ENCODE measurements at regions not wholly inside any gene's neighbourhood (a gene's known extent, or its start where the extent isn't known, plus 50 kb on each side); places are given as distances from the start of the nearest gene placed in this dataset.

DNA sequence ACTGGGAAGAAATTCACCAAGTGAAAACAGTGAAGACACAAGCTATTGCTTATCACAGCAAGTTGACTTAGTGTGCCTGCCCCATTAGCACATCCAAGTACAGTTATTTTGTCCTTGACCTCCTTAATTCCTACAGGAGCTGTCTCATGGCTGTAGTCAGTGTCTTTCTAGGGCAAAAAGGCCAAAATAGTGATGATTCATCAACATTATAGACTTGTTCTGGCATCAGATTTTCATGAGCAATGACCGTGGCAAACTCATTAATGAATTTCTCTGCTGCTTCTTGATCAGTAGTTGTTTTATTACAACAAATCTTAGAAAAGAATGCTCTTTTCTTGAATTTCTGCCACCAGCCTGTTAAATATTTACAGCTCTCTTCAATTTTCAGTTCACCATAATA lies 1169.3 kb upstream of the DDX18 start:
- no peak overlapping the region for H3K27ac ChIP-seq
- no peak overlapping the region for H3K4me3 ChIP-seq
- intact Hi-C loops (cut with DNase I; ENCODE audit: low total_unique reads) = no loop called here
- no peaks in the 10 kb centered on the region for H3K27me3 ChIP-seq
- no peaks in the 10 kb centered on the region for H3K36me3 ChIP-seq (ENCODE audit: low read depth, missing control alignments)
- H3K4me1 ChIP-seq = no peaks in the 10 kb centered on the region
- 22 to 57% methylated on average over 1 of the region's 1 CpG for WGBS, 2 donors
- DNase-seq = no peak
- TF ChIP-seq, protein P1, sequence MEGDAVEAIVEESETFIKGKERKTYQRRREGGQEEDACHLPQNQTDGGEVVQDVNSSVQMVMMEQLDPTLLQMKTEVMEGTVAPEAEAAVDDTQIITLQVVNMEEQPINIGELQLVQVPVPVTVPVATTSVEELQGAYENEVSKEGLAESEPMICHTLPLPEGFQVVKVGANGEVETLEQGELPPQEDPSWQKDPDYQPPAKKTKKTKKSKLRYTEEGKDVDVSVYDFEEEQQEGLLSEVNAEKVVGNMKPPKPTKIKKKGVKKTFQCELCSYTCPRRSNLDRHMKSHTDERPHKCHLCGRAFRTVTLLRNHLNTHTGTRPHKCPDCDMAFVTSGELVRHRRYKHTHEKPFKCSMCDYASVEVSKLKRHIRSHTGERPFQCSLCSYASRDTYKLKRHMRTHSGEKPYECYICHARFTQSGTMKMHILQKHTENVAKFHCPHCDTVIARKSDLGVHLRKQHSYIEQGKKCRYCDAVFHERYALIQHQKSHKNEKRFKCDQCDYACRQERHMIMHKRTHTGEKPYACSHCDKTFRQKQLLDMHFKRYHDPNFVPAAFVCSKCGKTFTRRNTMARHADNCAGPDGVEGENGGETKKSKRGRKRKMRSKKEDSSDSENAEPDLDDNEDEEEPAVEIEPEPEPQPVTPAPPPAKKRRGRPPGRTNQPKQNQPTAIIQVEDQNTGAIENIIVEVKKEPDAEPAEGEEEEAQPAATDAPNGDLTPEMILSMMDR (IDR thresholded peaks at IDR 0.05) = no peak
- TF ChIP-seq POLR2A (IDR thresholded peaks at IDR 0.05) = no peak
- no peaks in the 10 kb centered on the region for H3K9me3 ChIP-seq

- WGBS, 2 donors = 86 to 94% methylated on average over 1 of the region's 1 CpG
- H3K4me1 ChIP-seq = no peaks in the 10 kb centered on the region
- H3K36me3 ChIP-seq (ENCODE audit: low read depth, missing control alignments) = no peaks in the 10 kb centered on the region
- no peaks in the 10 kb centered on the region for H3K27me3 ChIP-seq
- intact Hi-C loops (cut with DNase I; ENCODE audit: low total_unique reads) = no loop called here
- no peak for DNase-seq
- H3K9me3 ChIP-seq = no peaks in the 10 kb centered on the region
- no peak for TF ChIP-seq POLR2A (IDR thresholded peaks at IDR 0.05)
- TF ChIP-seq, protein P1 (IDR thresholded peaks at IDR 0.05) = no peak
- no peak overlapping the region for H3K4me3 ChIP-seq
- no peak overlapping the region for H3K27ac ChIP-seq
Observed at GRCh38 chr2:116668691-116669090, 1145.8 kb upstream of the DDX18 start.

DNA sequence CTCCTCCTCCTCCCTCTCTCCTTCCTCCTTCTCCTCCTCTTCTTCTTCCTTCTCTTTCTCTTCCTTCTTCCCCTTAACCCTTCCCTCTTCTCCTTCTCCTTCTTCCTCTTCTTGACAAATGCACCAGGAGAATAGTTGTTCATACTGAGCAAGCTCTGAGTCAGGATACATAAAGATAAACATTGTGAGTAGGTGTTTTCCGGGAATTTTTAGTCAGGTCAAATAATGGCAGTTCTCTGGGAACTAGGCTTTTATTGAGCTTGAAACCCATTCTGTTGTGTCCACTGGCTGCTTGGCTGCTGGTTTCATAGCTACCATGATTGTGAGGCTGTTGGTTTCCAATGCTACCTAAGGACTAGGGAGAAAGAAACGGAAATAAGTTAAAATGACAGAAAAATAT lies 1144.7 kb upstream of the DDX18 start:
- no peak for DNase-seq
- no peak for TF ChIP-seq POLR2A (IDR thresholded peaks at IDR 0.05)
- TF ChIP-seq, protein P1 (IDR thresholded peaks at IDR 0.05) = no peak
- H3K27ac ChIP-seq = no peak overlapping the region
- WGBS, 2 donors = 76 to 86% methylated on average over 2 of the region's 2 CpGs
- H3K27me3 ChIP-seq = no peaks in the 10 kb centered on the region
- H3K4me1 ChIP-seq = no peaks in the 10 kb centered on the region
- no peak overlapping the region for H3K4me3 ChIP-seq
- H3K36me3 ChIP-seq (ENCODE audit: low read depth, missing control alignments) = no peaks in the 10 kb centered on the region
- no peaks in the 10 kb centered on the region for H3K9me3 ChIP-seq
- intact Hi-C loops (cut with DNase I; ENCODE audit: low total_unique reads) = no loop called here

DNA sequence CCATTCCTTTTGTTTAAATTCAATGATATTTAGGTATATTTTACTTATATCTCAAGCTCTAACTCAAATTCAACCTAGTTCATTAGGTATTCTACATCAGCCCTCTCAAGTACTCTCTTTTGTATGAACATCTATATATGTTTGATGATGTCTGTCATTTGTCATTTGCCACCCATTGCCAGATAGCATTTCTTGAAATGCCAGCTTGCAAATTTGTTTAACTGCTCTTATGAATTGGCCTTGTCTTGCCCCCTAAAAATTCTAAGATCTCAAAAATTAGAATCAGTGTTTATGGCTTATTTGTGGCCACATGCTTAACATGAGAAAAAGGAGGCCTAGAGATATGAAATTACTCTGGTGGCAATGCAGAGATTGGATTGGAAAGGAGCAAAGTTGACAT lies 1140.3 kb upstream of the DDX18 start:
- no peaks in the 10 kb centered on the region for H3K36me3 ChIP-seq (ENCODE audit: low read depth, missing control alignments)
- H3K4me1 ChIP-seq = no peaks in the 10 kb centered on the region
- no peak overlapping the region for H3K27ac ChIP-seq
- H3K27me3 ChIP-seq = no peaks in the 10 kb centered on the region
- no peak for DNase-seq
- H3K9me3 ChIP-seq = no peaks in the 10 kb centered on the region
- intact Hi-C loops (cut with DNase I; ENCODE audit: low total_unique reads) = no loop called here
- TF ChIP-seq, protein P1 (IDR thresholded peaks at IDR 0.05) = no peak
- no peak overlapping the region for H3K4me3 ChIP-seq

DNA sequence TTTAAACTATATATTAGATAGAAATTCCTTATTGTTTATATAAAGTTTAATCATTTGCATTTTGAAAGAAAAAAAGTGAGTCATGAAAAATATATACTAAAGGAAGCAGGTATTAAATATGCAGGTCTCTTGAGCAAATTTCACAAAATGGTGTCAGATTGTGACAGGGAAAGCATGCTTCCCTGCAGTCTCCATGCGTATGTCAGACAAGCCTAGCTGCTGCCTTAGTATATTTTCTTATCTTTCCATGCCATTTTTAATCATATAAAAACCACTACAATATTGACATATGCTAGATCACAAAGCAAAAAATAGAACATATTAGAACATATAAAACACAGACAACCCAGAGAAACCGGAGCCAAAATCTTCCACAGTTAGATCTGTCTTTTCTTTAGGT lies 1137.7 kb upstream of the DDX18 start:
- DNase-seq = no peak
- no peak overlapping the region for H3K4me3 ChIP-seq

More for the DNA sequence above, 1137.7 kb upstream of the DDX18 start:
- no peak overlapping the region for H3K27ac ChIP-seq
- intact Hi-C loops (cut with DNase I; ENCODE audit: low total_unique reads) = no loop called here
- no peaks in the 10 kb centered on the region for H3K36me3 ChIP-seq (ENCODE audit: low read depth, missing control alignments)
- H3K27me3 ChIP-seq = no peaks in the 10 kb centered on the region
- TF ChIP-seq, protein P1 (IDR thresholded peaks at IDR 0.05) = no peak
- TF ChIP-seq POLR2A (IDR thresholded peaks at IDR 0.05) = no peak
- H3K4me1 ChIP-seq = no peaks in the 10 kb centered on the region
- WGBS, 2 donors = 93 to 94% methylated on average over 2 of the region's 2 CpGs
- H3K9me3 ChIP-seq = no peaks in the 10 kb centered on the region
